Pancreas (tissue), 10 donors: ENCODE measurements at regions not wholly inside any gene's neighbourhood (a gene's known extent, or its start where the extent isn't known, plus 50 kb on each side); places are given as distances from the start of the nearest gene placed in this dataset.

Experiments used
- ATAC-seq, 4 donors: fragments of 200-7000 bp; cut with Tn5 transposase; one replicate each; pipeline versions ENCODE4 v1.8.0 to v1.9.1; 2020; ENCODE audit warnings: mild to moderate bottlenecking in 4 of 4, moderate library complexity in 4 of 4
- DNase-seq, 6 donors: peaks; one replicate each; pipeline ENCODE4 v3.0.0-alpha.2; 2020
- FAIRE-seq: peaks from 2 replicates; lab custom pipeline; 2012; peaks lifted over from hg19 to GRCh38; lab: Jason Lieb, UNC
- H3K27ac ChIP-seq, 4 donors: fragments of 200-600 bp; sonication (generic); 1 replicate in 3 of 4; 2 replicates in 1 of 4; pipeline versions ENCODE4 v1.5.0 to v1.8.0; 2020
- H3K27me3 ChIP-seq, 4 donors: fragments of 200-600 bp; one replicate each; pipeline ENCODE4 v1.8.0; 2021
- H3K36me3 ChIP-seq, 3 donors: fragments of 200-600 bp; sonication (generic) in 1 of 3; one replicate each; pipeline versions ENCODE4 v1.5.0 to v1.8.0; 2020 to 2021
- H3K4me1 ChIP-seq, 3 donors: fragments of 200-600 bp; one replicate each; pipeline ENCODE4 v1.8.0; 2021
- H3K4me3 ChIP-seq, 4 donors: fragments of 200-600 bp; sonication (generic) in 2 of 4; one replicate each; pipeline versions ENCODE4 v1.5.0 to v1.8.0; 2020 to 2021
- H3K9me3 ChIP-seq, 4 donors: fragments of 200-600 bp; one replicate each; pipeline ENCODE4 v1.8.0; 2021
- WGBS, 2 donors: extraction: QIAGEN DNeasy Blood & Tissue Kit; methylation state at CpG; one replicate each; pipeline ENCODE4 v1.1.7; 2013; 5-methylcytosine and 5-hydroxymethylcytosine counted together
- intact Hi-C, 3 donors: fragments of 100-400 bp; cut with DNase I; formaldehyde crosslinking; loops; one replicate each; pipeline versions ENCODE4 v1.11.1 to v1.14.2; 2022
- TF ChIP-seq, protein P1 (sequence below), 4 donors: fragments of 200-600 bp; sonication (generic) in 3 of 4; IDR thresholded peaks; one replicate each; pipeline versions ENCODE4 v1.5.0 to v1.8.0; 2021; ENCODE audit warnings: antibody characterized with exemption in 4 of 4
- donor health status: healthy with polysubstance abuse.
- donor health status: DM: no; HTN: no; CAD: no; lungs with moderate emphysema.
- donor health status: DM: no; HTN: no; CAD: no.
- donor health status: control.
- donor health status: control.
- donor health status: Bipolar disorder and iron deficiency.
- donor health status: DM: yes; HTN: yes; CAD: no.
- donor health status: DM: no; HTN: no; CAD: no.
- donor health status: DM: no; HTN: no; CAD: no.
- donor health status: DM: yes; HTN: yes; CAD: no.

DNA sequence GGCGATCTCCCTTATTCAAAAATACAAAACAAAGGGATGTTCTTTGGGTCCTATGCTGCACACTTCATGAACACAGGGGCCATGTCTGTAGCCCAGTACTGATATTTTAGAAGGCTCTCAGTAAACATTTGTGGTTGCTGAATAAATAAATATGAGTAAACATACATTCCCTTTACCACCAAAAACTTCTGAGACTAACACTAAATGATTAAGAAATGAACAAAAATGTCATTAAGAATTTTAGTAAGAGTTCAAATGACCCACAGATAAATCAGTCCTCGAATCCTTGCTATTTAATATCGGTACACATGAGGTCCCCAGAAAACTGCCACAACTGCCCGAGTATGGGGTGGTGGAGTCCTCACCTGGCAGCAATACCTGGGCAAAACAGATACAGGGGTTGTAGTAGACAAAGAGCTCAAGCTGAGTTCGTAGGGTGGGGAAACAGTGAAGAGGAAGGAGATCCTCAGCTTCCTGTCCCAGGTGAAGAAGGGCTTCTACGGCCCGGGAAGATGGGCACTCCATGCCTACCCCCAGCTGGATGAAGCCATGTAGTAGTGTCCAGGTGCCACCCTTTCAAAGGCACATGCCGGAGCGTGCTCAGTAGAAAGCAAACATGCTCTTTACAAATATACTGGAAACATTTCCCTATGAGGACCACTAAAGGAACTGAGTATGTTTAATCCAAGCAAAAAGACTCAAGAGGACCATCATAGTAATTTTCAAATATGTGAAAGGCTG lies 72.6 kb upstream of the ARHGAP29 start:
- H3K27me3 ChIP-seq = no peaks in the 10 kb centered on the region
- H3K27ac ChIP-seq = peak overlapping the region in 1 of 4 donors; percentile 17
- H3K4me3 ChIP-seq = no peak overlapping the region
- ATAC-seq (no peak), DNase-seq (no peak), FAIRE-seq (no peak)
- intact Hi-C loops = no loop called here
- no peaks in the 10 kb centered on the region for H3K9me3 ChIP-seq
- WGBS, 2 donors = 78 to 84% methylated on average over 9 of the region's 9 CpGs
- H3K4me1 ChIP-seq = peaks cover 0 to 13% (median 11%) of the 10 kb centered on the region in 3 donors
- TF ChIP-seq, protein P1, sequence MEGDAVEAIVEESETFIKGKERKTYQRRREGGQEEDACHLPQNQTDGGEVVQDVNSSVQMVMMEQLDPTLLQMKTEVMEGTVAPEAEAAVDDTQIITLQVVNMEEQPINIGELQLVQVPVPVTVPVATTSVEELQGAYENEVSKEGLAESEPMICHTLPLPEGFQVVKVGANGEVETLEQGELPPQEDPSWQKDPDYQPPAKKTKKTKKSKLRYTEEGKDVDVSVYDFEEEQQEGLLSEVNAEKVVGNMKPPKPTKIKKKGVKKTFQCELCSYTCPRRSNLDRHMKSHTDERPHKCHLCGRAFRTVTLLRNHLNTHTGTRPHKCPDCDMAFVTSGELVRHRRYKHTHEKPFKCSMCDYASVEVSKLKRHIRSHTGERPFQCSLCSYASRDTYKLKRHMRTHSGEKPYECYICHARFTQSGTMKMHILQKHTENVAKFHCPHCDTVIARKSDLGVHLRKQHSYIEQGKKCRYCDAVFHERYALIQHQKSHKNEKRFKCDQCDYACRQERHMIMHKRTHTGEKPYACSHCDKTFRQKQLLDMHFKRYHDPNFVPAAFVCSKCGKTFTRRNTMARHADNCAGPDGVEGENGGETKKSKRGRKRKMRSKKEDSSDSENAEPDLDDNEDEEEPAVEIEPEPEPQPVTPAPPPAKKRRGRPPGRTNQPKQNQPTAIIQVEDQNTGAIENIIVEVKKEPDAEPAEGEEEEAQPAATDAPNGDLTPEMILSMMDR (IDR thresholded peaks at IDR 0.05) = no peak
- no peaks in the 10 kb centered on the region for H3K36me3 ChIP-seq

DNA sequence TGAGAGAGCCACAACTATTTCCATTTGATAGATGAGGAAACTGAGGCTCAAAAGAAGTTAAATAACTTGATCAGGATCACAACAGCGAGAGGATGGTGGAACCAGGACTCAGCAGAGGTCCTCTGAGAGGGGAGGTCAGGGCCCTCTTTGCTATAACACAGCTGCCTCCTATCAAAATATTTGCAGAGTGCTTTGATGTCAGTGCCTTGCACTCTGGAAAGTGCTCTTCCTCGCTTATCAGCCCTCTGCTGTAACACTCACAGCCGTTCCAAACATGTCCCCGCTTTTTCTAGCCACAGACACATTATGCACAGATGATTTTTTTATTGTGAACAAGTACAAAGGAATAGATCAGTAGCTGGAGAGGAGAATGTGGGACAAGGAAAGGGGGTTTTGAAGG lies 71.8 kb upstream of the ARHGAP29 start:
- no peak for ATAC-seq
- no peak for FAIRE-seq

GRCh38 chr1:94306521-94306920 lies 69.1 kb upstream of the ARHGAP29 start:
- peaks cover 0 to 9% (median 0%) of the 10 kb centered on the region in 3 donors for H3K4me1 ChIP-seq
- H3K27me3 ChIP-seq = no peaks in the 10 kb centered on the region
- no peak for FAIRE-seq
- DNase-seq = no peak
- intact Hi-C loops = no loop called here
- 45% methylated on average over 1 of the region's 1 CpG for WGBS, 2 donors
- no peak overlapping the region for H3K4me3 ChIP-seq
- H3K27ac ChIP-seq = no peak overlapping the region
- TF ChIP-seq, protein P1 (IDR thresholded peaks at IDR 0.05) = no peak
- no peaks in the 10 kb centered on the region for H3K36me3 ChIP-seq
- H3K9me3 ChIP-seq = no peaks in the 10 kb centered on the region
- ATAC-seq = no peak

More for the DNA sequence above, 71.8 kb upstream of the ARHGAP29 start:
- no peak for DNase-seq
- no peaks in the 10 kb centered on the region for H3K36me3 ChIP-seq
- H3K4me1 ChIP-seq = peaks cover 0 to 9% (median 3%) of the 10 kb centered on the region in 3 donors
- 81 to 82% methylated on average over 4 of the region's 4 CpGs for WGBS, 2 donors
- intact Hi-C loops = no loop called here
- no peaks in the 10 kb centered on the region for H3K9me3 ChIP-seq
- TF ChIP-seq, protein P1 (IDR thresholded peaks at IDR 0.05) = no peak
- H3K4me3 ChIP-seq = no peak overlapping the region
- H3K27ac ChIP-seq = no peak overlapping the region
- H3K27me3 ChIP-seq = no peaks in the 10 kb centered on the region

GRCh38 chr1:94305704-94306103 lies 68.3 kb upstream of the ARHGAP29 start:
- FAIRE-seq = no peak
- H3K27me3 ChIP-seq = no peaks in the 10 kb centered on the region
- WGBS, 2 donors = 41 to 67% methylated on average over 1 of the region's 1 CpG
- no peaks in the 10 kb centered on the region for H3K9me3 ChIP-seq
- ATAC-seq = no peak
- DNase-seq = no peak
- no peak overlapping the region for H3K4me3 ChIP-seq
- TF ChIP-seq, protein P1 (IDR thresholded peaks at IDR 0.05) = no peak
- intact Hi-C loops = no loop called here
- H3K4me1 ChIP-seq = peaks cover 0 to 7% (median 0%) of the 10 kb centered on the region in 3 donors
- H3K27ac ChIP-seq = no peak overlapping the region
- H3K36me3 ChIP-seq = no peaks in the 10 kb centered on the region

DNA sequence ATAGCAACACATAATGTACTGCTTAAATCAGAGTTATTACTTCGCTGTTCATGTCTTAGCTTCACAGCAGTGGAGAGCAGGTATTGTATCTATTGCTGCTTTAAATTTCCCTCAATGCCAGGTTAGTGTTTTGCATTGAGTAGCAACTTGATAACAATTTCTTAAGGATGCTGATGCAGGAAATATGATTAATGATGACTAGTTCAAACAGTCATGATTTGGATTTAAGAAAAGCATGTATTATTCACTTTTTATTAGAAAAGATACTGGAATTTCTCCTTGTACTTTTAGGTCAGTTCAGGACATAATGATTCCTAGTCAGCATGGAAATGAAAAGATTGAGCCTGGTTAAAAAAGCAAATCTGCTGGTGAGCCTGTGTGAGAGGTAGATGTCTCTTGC lies 67.2 kb upstream of the ARHGAP29 start:
- intact Hi-C loops = no loop called here
- ATAC-seq = no peak
- FAIRE-seq = no peak

More for the DNA sequence above, 67.2 kb upstream of the ARHGAP29 start:
- H3K27me3 ChIP-seq = no peaks in the 10 kb centered on the region
- no peaks in the 10 kb centered on the region for H3K9me3 ChIP-seq
- H3K4me3 ChIP-seq = no peak overlapping the region
- peaks cover 0 to 4% (median 0%) of the 10 kb centered on the region in 3 donors for H3K4me1 ChIP-seq
- TF ChIP-seq, protein P1 (IDR thresholded peaks at IDR 0.05) = no peak
- H3K36me3 ChIP-seq = no peaks in the 10 kb centered on the region
- 86 to 97% methylated on average over 1 of the region's 1 CpG for WGBS, 2 donors
- no peak for DNase-seq
- no peak overlapping the region for H3K27ac ChIP-seq
